Osteoblast (primary cell): ENCODE measurements at regions not wholly inside any gene's neighbourhood (a gene's known extent, or its start where the extent isn't known, plus 50 kb on each side); places are given as distances from the start of the nearest gene placed in this dataset.

Experiments used
- DNase-seq: peaks from one replicate; pipeline ENCODE4 v3.0.0; 2011; ENCODE audit warnings: low spot score, mixed read lengths; ENCODE audit not compliant: insufficient read length; ENCODE audit errors: missing footprints
- H2AFZ ChIP-seq: 2 replicates; pipeline ENCODE4 v1.6.0; 2011; ENCODE audit warnings: mild to moderate bottlenecking, low read length
- H3K27ac ChIP-seq: 2 replicates; pipeline ENCODE4 v1.5.1; 2011; ENCODE audit warnings: mild to moderate bottlenecking, low read depth, low read length, moderate library complexity
- H3K27me3 ChIP-seq: 2 replicates; pipeline ENCODE4 v1.6.0; 2012; ENCODE audit warnings: mild to moderate bottlenecking, control low read depth, inconsistent platforms, low read length, moderate library complexity; ENCODE audit not compliant: insufficient read depth
- H3K36me3 ChIP-seq: 2 replicates; pipeline ENCODE4 v1.5.1; 2011; ENCODE audit warnings: mild to moderate bottlenecking, low read length, control low read depth, moderate library complexity; ENCODE audit not compliant: insufficient read depth
- H3K4me1 ChIP-seq: 2 replicates; pipeline ENCODE4 v1.5.1; 2011; ENCODE audit warnings: mild to moderate bottlenecking, low read length, control low read depth, moderate library complexity; ENCODE audit not compliant: insufficient read depth
- H3K4me2 ChIP-seq: 2 replicates; pipeline ENCODE4 v1.6.0; 2011; ENCODE audit warnings: mild to moderate bottlenecking, low read length; ENCODE audit not compliant: insufficient read depth
- H3K4me3 ChIP-seq: fragments of 200-600 bp; sonication (generic); 3 replicates; pipeline ENCODE4 v1.5.1; 2012; ENCODE audit warnings: mild to moderate bottlenecking, low read length, inconsistent platforms; ENCODE audit not compliant: insufficient read depth
- H3K79me2 ChIP-seq: 2 replicates; pipeline ENCODE4 v1.6.0; 2012; ENCODE audit warnings: mild to moderate bottlenecking, low read length, control low read depth, inconsistent platforms; ENCODE audit not compliant: insufficient read depth
- H3K9me3 ChIP-seq: 2 replicates; pipeline ENCODE4 v1.5.1; 2011; ENCODE audit warnings: low read depth, low read length, control low read depth
- H4K20me1 ChIP-seq: 2 replicates; pipeline ENCODE4 v1.6.0; 2012; ENCODE audit warnings: mild to moderate bottlenecking, low read length, control low read depth; ENCODE audit not compliant: insufficient read depth
- CTCF ChIP-seq: IDR thresholded peaks from 2 replicates; pipeline ENCODE4 v1.5.1; 2011; ENCODE audit warnings: mild to moderate bottlenecking, low read depth, low read length, moderate library complexity; ENCODE audit errors: extremely low read depth

GRCh38 chr14:45526715-45527549 lies 273.9 kb upstream of the MIS18BP1 start:
- Histone ChIP-seq H3K4me3 (no peak overlapping the region), H2AFZ (no peak overlapping the region), H3K27me3 (no peaks in the 10 kb centered on the region), H3K79me2 (no peaks in the 10 kb centered on the region), H3K36me3 (no peaks in the 10 kb centered on the region), H3K9me3 (no peaks in the 10 kb centered on the region), H4K20me1 (no peaks in the 10 kb centered on the region), H3K4me2 (no peak overlapping the region), H3K27ac (no peak overlapping the region), H3K4me1 (no peaks in the 10 kb centered on the region)
- TF ChIP-seq CTCF = no peak
- no peak for DNase-seq

GRCh38 chr14:45519766-45520165 lies 266.8 kb upstream of the MIS18BP1 start:
- H3K36me3 ChIP-seq = no peaks in the 10 kb centered on the region
- peak; percentile 8 for DNase-seq

GRCh38 chr14:45492876-45493275 lies 239.9 kb upstream of the MIS18BP1 start:
- H3K4me2 ChIP-seq = no peak overlapping the region
- no peak overlapping the region for H3K4me3 ChIP-seq
- no peak for TF ChIP-seq CTCF
- H3K36me3 ChIP-seq = no peaks in the 10 kb centered on the region
- peaks cover 3% of the 10 kb centered on the region for H3K9me3 ChIP-seq
- no peaks in the 10 kb centered on the region for H3K27me3 ChIP-seq
- no peak for DNase-seq
- no peak overlapping the region for H2AFZ ChIP-seq
- H3K27ac ChIP-seq = no peak overlapping the region
- no peaks in the 10 kb centered on the region for H4K20me1 ChIP-seq
- no peaks in the 10 kb centered on the region for H3K79me2 ChIP-seq
- no peaks in the 10 kb centered on the region for H3K4me1 ChIP-seq

More at GRCh38 chr14:45519766-45520165, 266.8 kb upstream of the MIS18BP1 start:
- Histone ChIP-seq H3K27ac (no peak overlapping the region), H3K4me2 (no peak overlapping the region), H4K20me1 (no peaks in the 10 kb centered on the region), H3K9me3 (no peaks in the 10 kb centered on the region), H3K4me3 (no peak overlapping the region), H3K4me1 (no peaks in the 10 kb centered on the region), H3K79me2 (no peaks in the 10 kb centered on the region), H2AFZ (no peak overlapping the region), H3K27me3 (no peaks in the 10 kb centered on the region)
- no peak for TF ChIP-seq CTCF

GRCh38 chr14:45491914-45492313 lies 238.9 kb upstream of the MIS18BP1 start:
- H3K36me3 ChIP-seq = no peaks in the 10 kb centered on the region
- no peaks in the 10 kb centered on the region for H3K27me3 ChIP-seq
- no peak overlapping the region for H3K4me3 ChIP-seq
- H3K9me3 ChIP-seq = peaks cover 3% of the 10 kb centered on the region
- no peak overlapping the region for H3K4me2 ChIP-seq
- H4K20me1 ChIP-seq = no peaks in the 10 kb centered on the region
- no peaks in the 10 kb centered on the region for H3K4me1 ChIP-seq
- H3K27ac ChIP-seq = no peak overlapping the region
- DNase-seq = no peak
- H2AFZ ChIP-seq = no peak overlapping the region
- H3K79me2 ChIP-seq = no peaks in the 10 kb centered on the region
- no peak for TF ChIP-seq CTCF
